Lung microvascular endothelial cell (primary cell): ENCODE measurements at regions not wholly inside any gene's neighbourhood (a gene's known extent, or its start where the extent isn't known, plus 50 kb on each side); places are given as distances from the start of the nearest gene placed in this dataset.
"Not testable (repeated sequence)": the region's sequence is repeated elsewhere in the genome, so short reads cannot be mapped to it uniquely, and the experiment has no call there.

Experiments used
- DNase-seq, 2 donors: peaks; one replicate each; pipeline versions ENCODE4 v3.0.0 to v3.0.0-alpha.2; 2010; ENCODE audit warnings: low read depth in 2 of 2

- no peak for DNase-seq
Observed at GRCh38 chr3:5035113-5035512, 55.9 kb downstream of the BHLHE40 start.

GRCh38 chr3:5035692-5036391, 56.6 kb downstream of the BHLHE40 start:
- no peak for DNase-seq

- no peak for DNase-seq
Observed at GRCh38 chr3:5036392-5036766, 57.1 kb downstream of the BHLHE40 start.

DNA sequence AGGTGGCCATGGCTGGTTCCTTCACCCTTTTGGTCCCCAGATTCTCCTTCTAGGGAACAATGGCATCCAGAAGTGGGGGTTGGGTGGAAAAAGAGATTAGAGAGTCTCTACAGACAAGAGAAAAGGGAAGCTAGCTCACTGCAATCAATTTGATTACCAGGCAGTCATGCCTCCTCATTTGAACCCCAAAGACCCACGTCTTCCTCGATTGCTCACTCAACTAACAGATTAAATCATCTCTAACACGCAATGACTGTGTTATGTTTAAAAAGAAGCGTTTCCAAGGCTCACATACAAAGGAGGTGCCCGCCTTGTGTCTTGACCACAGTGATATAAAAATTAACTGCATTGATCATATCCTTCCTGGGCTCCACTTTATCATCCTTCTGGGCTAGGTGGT, 57.6 kb downstream of the BHLHE40 start:
- no peak for DNase-seq

DNA sequence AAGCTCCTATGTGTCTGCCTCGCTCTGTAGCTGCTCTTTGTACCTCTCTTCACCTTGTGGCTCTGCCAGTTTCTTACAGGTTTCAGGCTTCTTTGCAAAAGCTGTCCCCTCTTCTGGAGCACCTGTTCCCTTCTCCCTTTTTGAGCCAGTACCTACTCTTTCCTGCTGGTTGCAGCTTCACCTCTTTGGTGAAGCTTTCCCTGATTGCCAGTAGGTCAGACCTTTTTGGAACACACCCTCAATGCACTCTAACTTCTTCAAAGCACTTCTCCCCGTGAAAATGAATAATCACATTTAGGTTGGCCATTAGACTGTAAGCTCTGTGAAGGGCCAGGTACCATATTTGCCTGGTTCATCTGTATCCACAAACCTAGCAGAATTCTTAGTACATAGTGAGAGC, 60.3 kb downstream of the BHLHE40 start:
- DNase-seq = no peak

GRCh38 chr3:5041315-5041714, 62.1 kb downstream of the BHLHE40 start:
- DNase-seq = no peak

GRCh38 chr3:5045961-5046360, 66.7 kb downstream of the BHLHE40 start:
- no peak for DNase-seq

GRCh38 chr3:5047764-5048419, 68.7 kb downstream of the BHLHE40 start:
- DNase-seq = no peak

GRCh38 chr3:5051772-5052171, 70.3 kb upstream of the ARL8B start:
- DNase-seq = no peak

- no peak for DNase-seq
Observed at GRCh38 chr3:5052247-5052646, 69.8 kb upstream of the ARL8B start.

GRCh38 chr3:5053021-5053831, 68.9 kb upstream of the ARL8B start:
- no peak for DNase-seq

- no peak for DNase-seq
Observed at GRCh38 chr3:5054098-5054497, 68.0 kb upstream of the ARL8B start.

DNA sequence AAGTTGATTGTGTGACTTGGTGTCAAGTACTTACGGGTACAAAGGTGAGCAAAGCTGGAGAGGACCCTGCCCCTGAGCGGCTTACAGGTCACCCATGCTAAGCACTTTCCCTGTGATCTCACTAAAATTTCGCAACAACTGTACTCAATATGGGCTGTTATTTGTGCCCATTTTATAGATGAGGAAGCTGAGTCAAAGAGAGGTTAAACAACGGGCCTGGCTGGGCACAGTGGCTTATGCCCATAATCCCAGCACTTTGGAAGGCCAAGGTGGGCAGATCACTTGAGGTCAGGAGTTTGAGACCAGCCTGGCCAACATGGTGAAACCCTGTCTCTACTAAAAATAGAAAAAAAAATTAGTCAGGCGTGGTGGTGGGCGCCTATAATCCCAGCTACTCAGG, 67.5 kb upstream of the ARL8B start:
- not testable (repeated sequence) for DNase-seq

GRCh38 chr3:5055357-5056110, 66.6 kb upstream of the ARL8B start:
- no peak for DNase-seq

- DNase-seq = no peak
Observed at GRCh38 chr3:5056111-5056391, 66.0 kb upstream of the ARL8B start.

DNA sequence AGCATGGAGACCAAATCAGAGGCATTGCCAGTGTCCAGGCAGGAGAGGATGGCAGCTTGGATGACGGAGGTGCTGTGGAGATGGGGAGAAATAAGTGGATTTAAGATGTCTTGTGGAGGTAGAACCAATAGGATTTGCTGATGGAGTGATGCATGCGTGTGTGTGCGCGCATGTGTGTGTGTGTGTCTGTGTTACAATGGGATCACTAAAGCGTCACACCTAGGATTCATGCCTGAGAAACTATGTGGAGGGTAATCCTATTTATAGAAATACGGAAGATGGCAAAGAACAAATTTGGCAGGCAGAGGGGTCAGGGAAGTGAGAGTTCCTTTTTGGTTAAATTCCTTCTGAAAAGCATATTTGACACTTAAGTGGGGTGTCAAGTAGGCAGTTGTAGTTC, 64.8 kb upstream of the ARL8B start:
- no peak for DNase-seq

- peak; percentile 83 to 88 for DNase-seq
Observed at GRCh38 chr3:5057857-5058324, 64.2 kb upstream of the ARL8B start.

GRCh38 chr3:5058471-5058951, 63.6 kb upstream of the ARL8B start:
- no peak for DNase-seq

- DNase-seq = no peak
Observed at GRCh38 chr3:5059782-5060181, 62.3 kb upstream of the ARL8B start.

DNA sequence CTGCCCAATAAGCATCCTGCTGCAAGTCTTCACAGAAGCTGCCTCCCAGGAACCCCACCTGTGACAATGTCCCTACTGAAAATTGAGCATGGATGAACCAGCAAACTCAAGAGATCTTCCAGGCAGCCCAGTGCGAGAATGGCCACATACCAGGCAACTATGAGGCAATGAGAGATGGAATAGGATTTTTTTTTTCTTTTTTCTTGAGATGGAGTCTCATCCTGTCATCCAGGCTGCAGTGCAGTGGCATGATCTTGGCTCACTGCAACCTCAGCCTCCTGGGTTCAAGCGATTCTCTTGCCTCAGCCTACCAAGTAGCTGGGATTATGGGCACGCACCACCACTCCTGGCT, 60.9 kb upstream of the ARL8B start:
- no peak for DNase-seq

GRCh38 chr3:5063724-5064123, 58.4 kb upstream of the ARL8B start:
- no peak for DNase-seq

GRCh38 chr3:5068531-5069050, 53.5 kb upstream of the ARL8B start:
- DNase-seq = no peak
